ENCODE measurements at regions not wholly inside any gene's neighbourhood (a gene's known extent, or its start where the extent isn't known, plus 50 kb on each side); places are given as distances from the start of the nearest gene placed in this dataset.

- TF ChIP-seq, protein P1, sequence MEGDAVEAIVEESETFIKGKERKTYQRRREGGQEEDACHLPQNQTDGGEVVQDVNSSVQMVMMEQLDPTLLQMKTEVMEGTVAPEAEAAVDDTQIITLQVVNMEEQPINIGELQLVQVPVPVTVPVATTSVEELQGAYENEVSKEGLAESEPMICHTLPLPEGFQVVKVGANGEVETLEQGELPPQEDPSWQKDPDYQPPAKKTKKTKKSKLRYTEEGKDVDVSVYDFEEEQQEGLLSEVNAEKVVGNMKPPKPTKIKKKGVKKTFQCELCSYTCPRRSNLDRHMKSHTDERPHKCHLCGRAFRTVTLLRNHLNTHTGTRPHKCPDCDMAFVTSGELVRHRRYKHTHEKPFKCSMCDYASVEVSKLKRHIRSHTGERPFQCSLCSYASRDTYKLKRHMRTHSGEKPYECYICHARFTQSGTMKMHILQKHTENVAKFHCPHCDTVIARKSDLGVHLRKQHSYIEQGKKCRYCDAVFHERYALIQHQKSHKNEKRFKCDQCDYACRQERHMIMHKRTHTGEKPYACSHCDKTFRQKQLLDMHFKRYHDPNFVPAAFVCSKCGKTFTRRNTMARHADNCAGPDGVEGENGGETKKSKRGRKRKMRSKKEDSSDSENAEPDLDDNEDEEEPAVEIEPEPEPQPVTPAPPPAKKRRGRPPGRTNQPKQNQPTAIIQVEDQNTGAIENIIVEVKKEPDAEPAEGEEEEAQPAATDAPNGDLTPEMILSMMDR (IDR thresholded peaks at IDR 0.05) = no peak
- TF ChIP-seq TCF7L2 (IDR thresholded peaks at IDR 0.05; ENCODE audit: low read depth, low read length) = no peak
- TF ChIP-seq POLR2AphosphoS5 (IDR thresholded peaks at IDR 0.05; ENCODE audit: low read depth, low read length) = no peak
- no peak for TF ChIP-seq REST (IDR thresholded peaks at IDR 0.05; ENCODE audit: insufficient read depth in 1 of 2, low read depth in 2 of 2, low read length in 1 of 2)
- no peak for TF ChIP-seq SIN3A (IDR thresholded peaks at IDR 0.05; ENCODE audit: borderline replicate concordance, insufficient read depth, low read depth, low read length)
Observed at GRCh38 chr6:4377603-4378002, 242.2 kb upstream of the ECI2 start.

All from Panc1 (cell line).